HuH-7 (cell line): ENCODE measurements at regions not wholly inside any gene's neighbourhood (a gene's known extent, or its start where the extent isn't known, plus 50 kb on each side); places are given as distances from the start of the nearest gene placed in this dataset.

ENCODE experiments used
- DNase-seq: peaks from one replicate; pipeline ENCODE4 v3.0.0; 2011; ENCODE audit warnings: low spot score

- DNase-seq: no peak
Measured at GRCh38 chr1:56390934-56391731, 188.2 kb downstream of the PLPP3 start.

- no peak for DNase-seq
Measured at GRCh38 chr1:56390232-56390867, 189.0 kb downstream of the PLPP3 start.

GRCh38 chr1:56389813-56390212 is 189.6 kb downstream of the PLPP3 start:
- DNase-seq: no peak

GRCh38 chr1:56387071-56387740 is 192.2 kb downstream of the PLPP3 start:
- DNase-seq: no peak

GRCh38 chr1:56385314-56385713 is 194.0 kb downstream of the PLPP3 start:
- DNase-seq: no peak

- no peak for DNase-seq
Measured at GRCh38 chr1:56382929-56383328, 196.4 kb downstream of the PLPP3 start.

GRCh38 chr1:56380531-56380930 is 198.8 kb downstream of the PLPP3 start:
- DNase-seq: no peak

- no peak for DNase-seq
Measured at GRCh38 chr1:56378341-56379070, 200.9 kb downstream of the PLPP3 start.

- DNase-seq: no peak
Measured at GRCh38 chr1:56377431-56377830, 201.9 kb downstream of the PLPP3 start.

GRCh38 chr1:56376188-56376984 is 203.0 kb downstream of the PLPP3 start:
- DNase-seq: no peak

GRCh38 chr1:56375326-56375804 is 204.0 kb downstream of the PLPP3 start:
- no peak for DNase-seq

- DNase-seq: no peak
Measured at GRCh38 chr1:56374026-56374974, 205.1 kb downstream of the PLPP3 start.

GRCh38 chr1:56370513-56370912 is 208.8 kb downstream of the PLPP3 start:
- DNase-seq: no peak

- no peak for DNase-seq
Measured at GRCh38 chr1:56363007-56363770, 216.2 kb downstream of the PLPP3 start.

- DNase-seq: no peak
Measured at GRCh38 chr1:56360021-56360420, 219.3 kb downstream of the PLPP3 start.

GRCh38 chr1:56359056-56359455 is 220.3 kb downstream of the PLPP3 start:
- DNase-seq: no peak

GRCh38 chr1:56357927-56358690 is 221.3 kb downstream of the PLPP3 start:
- DNase-seq: no peak

GRCh38 chr1:56356376-56356990 is 222.9 kb downstream of the PLPP3 start:
- DNase-seq: no peak
